Dermis blood vessel endothelial cell (primary cell): ENCODE measurements at regions not wholly inside any gene's neighbourhood (a gene's known extent, or its start where the extent isn't known, plus 50 kb on each side); places are given as distances from the start of the nearest gene placed in this dataset.

Experiments
- DNase-seq: peaks from one replicate; pipeline ENCODE4 v3.0.0; 2010

DNA sequence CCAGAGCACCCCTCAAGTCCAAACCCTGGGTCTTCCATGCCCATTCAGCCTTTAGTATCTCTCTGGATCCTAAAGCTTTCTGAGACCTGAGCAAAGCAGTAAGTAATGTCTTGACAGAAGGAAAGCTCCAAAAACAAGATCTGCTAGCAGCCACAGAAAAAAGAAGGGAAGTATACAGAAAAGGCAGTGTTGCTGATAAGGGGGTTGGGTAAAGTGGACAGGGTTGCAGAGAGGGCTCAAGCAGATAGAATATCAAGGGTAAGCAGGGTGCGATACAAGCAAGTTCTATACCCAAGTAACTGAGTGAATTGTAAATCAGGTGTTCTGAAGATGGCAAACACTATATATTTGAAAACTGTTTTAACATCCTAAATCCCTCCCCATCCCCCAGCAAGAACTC, 113.4 kb upstream of the CARMIL1 start:
- DNase-seq = no peak

DNA sequence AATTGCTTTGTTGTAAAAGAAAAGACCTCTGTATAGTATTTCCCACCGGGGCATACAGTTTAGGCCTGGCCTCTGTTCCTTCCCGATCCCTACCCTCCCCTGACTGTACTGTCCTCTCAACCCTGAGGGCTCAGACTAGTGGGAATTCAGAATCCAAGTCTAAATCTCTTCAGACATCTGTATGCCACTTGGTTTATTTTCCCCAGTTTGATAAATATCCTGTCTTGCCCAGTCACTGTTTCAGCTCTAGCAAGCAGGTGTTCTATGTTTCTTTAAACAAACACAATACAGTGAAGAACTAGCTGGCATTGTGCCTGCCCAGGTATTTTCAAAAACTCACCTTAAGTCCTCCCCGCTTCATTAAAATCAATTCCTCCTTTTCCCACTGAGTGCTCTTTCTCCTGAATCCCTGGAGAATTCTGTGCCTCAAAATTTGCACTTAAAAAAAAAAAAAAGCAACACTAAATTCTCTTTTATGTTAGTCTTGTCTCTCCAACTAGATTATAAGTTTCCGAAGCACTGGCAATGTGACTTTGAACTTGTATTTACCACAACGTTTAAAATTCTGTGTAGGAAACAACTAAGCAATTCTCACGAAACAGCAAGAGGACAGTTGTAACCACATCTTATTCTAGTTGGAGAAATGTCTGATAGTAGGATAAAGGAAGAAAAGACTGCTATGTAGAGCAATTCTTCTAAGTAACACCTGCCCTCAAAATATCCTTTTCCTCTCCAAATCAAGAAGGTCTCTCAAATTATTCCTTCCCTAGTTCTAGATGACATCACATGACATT, 112.0 kb upstream of the CARMIL1 start:
- DNase-seq = no peak

- no peak for DNase-seq
These were observed 111.2 kb upstream of the CARMIL1 start for GRCh38 chr6:25167961-25168360.

DNA sequence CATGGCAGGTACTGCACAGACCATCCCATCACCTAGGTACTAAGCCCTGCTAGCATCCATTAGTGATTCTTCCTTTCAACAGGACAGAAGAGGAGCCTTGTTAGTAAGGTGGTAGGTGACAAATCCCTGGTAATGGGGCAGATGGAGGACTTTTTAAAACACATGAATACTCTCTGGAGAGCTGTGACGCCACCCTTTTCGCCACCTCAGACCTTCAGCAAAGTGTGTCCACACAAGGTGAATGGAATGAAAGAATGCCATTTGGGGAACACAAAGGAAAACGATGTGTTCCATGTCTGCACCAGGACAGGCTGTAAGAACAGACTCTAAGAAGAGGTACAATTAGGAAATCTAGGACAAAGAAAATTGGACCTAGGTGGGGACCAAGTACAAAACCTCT, 110.5 kb upstream of the CARMIL1 start:
- DNase-seq = no peak

DNA sequence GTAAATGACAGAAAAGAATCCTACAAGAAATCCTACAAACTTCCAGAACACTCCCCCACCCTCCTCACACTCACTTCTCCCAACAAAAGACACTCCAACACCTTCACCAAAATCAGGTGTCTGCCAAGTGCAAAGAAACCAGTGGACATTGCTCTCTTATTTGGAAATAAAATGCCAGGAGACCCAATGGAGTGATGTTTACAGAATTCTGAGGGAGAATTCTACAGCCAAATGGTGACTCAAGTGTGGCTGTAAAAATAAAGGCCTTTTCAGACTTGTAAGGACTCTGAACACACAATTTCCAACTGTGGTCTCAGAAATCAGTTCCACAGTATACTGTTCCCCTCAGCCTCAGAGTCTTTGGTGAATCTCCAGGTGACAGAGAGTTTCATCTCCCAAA, 109.6 kb upstream of the CARMIL1 start:
- DNase-seq = no peak

DNA sequence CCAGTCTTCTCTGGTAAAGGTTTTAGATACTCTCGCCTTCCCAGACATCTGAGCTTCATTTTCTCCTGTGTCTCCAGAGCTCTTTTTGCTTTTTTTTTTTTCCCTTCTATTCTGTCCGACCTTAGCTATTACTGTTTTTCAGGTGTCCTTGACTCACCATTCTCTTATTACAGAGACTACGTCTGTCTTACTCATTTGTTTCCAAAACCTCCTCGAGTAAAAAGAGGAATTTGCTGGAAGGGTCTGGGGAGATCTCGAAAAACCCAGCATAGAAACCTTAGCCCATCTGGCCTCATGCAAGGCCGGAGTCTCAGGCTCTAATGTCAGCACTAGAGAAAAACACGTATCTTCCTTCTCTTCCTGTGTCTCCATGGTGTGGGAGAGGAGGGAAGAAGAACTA, 109.2 kb upstream of the CARMIL1 start:
- DNase-seq = no peak

GRCh38 chr6:25170640-25171039, 108.5 kb upstream of the CARMIL1 start:
- no peak for DNase-seq

GRCh38 chr6:25171301-25171700, 107.9 kb upstream of the CARMIL1 start:
- DNase-seq = no peak

DNA sequence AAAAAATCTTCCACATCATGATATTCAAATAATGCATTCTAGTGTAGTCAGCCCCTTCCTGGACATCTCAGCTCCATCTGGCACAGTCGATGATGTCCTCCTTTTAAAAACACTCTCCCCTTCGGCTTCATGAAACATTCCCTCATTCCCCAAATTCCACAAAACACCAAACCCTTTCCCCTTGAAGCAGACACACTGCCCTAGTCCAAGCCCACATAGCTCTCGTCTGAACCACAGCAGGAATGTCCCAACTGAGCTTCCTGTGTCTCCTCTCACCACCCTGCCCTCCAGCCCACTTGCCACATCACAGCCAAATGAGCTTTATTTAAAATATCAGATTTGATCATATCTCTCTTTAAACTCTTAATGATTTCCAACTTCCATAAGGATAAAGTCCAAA, 106.4 kb upstream of the CARMIL1 start:
- no peak for DNase-seq

- DNase-seq = no peak
These were observed 105.9 kb upstream of the CARMIL1 start for GRCh38 chr6:25173246-25173645.

DNA sequence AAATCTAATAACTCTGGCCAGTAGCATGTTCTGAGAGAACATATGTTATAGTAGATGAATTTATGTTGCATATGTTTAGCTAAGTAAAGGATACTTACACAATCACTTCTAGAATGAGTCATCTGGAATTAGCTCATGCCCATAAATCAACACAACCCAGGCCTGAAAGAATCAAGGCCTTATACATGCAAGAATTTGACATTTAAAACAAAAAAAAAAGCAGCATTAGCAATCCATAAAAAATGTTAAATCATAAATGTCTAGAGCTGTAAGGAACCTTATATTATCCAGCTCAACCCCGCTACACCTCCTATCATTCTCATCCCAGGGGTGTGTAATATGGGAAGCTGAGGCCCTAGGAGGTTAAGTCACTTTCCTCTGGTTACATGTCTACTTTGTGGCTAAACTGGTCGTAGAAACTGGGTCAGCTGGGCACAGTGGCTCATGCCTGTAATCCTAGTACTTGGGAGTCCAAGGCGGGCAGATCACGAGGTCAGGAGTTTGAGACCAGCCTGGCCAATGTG, 105.2 kb upstream of the CARMIL1 start:
- peak; percentile 85 for DNase-seq

DNA sequence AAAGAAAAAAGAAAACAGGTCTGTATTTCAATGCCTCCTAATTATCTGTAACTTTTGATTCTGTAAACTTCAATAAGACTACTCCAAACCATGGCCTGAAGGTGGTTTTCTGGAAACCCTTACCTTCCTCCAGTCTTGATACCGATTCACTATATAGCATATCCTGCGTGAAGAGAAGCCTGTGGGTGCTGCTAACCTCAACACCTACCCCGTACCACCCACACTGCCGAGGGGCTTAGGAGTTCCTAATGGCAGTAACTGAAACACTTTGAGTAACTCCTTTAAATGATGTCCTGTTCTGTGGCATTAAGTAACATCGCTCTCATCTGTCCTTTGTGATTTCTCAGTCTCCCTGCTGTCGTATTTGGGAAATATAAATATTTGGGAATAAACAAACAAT, 104.5 kb upstream of the CARMIL1 start:
- DNase-seq = no peak

DNA sequence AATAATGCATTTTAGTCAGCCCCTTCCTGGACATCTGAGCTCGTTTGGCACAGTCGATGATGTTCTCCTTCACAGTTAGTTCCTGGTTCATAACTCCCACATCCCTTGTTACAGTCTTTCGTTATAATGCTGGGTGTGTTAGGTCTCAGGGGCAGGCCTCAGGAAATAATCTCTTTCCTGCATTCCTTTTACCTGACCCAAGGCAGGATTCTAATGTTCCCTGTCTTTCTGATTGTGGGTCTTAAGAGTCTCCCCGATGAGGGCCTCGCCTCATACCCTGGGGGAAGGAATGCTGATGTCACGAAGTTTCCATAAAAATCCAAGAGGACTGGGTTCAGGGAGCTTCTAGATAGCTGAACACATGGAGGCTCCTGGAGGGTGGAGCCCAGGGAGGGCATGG, 104.0 kb upstream of the CARMIL1 start:
- DNase-seq = peak; percentile 58

- DNase-seq = peak; percentile 26
These were observed 103.5 kb upstream of the CARMIL1 start for GRCh38 chr6:25175681-25176080.

- DNase-seq = no peak
These were observed 102.7 kb upstream of the CARMIL1 start for GRCh38 chr6:25176466-25176865.

DNA sequence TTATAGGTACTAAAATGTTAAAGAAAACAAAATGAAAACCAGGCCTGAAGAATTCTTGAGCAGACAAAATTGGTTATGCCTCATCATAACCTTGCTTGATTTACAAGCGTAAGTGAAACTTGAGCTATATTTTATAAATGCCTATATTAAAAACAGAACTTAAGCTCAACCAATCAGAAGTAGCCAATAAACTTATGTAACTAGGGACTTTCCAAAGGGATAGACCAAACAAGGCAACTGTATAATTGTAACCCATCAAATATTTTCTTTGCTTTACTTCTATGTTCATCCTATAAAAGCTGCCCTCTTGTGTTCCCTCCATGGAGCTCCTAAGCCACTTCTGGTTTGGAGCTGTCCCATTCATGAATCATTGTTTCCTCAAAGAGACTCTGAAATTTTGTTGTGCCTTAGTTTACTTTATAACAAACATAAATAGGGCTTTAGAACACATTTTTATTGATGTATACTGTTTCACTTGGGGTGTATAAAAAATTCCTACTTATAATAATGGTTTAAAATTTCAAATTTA, 101.6 kb upstream of the CARMIL1 start:
- DNase-seq = no peak

GRCh38 chr6:25178336-25179035, 100.7 kb upstream of the CARMIL1 start:
- DNase-seq = no peak

- DNase-seq = peak; percentile 80
These were observed 100.0 kb upstream of the CARMIL1 start for GRCh38 chr6:25179051-25179778.

DNA sequence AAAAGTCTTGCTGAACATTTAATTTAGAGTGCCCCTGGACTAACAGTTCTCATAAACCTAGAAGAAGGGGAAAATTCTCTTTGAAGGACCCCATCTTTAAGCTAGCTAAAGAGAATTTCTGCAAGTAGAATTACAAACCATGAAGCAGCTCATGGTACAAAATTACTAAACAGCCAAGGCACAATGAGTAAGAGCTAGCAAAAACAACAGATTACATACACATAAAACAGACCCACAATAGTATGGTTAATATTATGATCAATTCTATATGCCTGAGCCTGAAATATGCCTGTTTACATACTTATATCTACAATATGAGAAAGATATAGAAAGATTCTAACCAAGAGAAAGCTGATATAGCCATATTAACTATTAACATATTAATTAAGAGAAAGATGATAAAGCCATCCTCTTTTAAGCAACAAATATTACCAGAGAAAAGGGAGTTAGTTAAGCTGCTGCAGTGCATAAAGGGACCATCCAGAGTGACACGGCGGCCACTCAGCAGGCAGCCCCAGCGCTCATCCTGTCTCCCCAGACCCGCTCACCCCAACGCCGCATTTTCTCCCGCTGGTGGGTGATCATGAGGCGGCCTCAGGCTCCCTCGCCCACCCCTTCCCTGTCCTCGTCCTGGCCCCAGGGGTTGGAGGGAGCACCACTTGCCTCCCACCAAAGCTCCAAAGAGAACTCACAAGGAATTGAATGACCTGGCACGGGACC, 98.4 kb upstream of the CARMIL1 start:
- no peak for DNase-seq

- DNase-seq = no peak
These were observed 97.8 kb upstream of the CARMIL1 start for GRCh38 chr6:25181350-25181724.

DNA sequence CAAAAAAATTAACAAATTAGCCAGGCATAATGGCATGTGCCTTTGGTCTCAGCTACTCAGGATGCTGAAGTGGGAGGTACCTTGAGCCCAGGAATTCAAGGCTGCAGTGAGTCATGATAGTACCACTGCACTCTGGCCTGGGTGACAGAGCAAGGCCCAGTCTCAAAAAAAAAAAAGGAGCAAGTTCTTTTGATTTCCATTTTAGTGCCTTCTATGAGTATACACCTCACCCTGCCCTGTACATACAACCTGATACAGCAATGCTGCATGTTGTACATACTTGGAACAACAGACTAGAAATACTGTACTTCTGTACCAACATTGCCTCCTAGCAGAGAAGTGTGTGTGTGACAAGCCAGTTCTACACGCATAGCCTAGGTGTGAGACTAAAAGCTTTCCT, 97.3 kb upstream of the CARMIL1 start:
- no peak for DNase-seq

GRCh38 chr6:25186919-25187318, 92.3 kb upstream of the CARMIL1 start:
- no peak for DNase-seq

GRCh38 chr6:25188232-25188631, 90.9 kb upstream of the CARMIL1 start:
- no peak for DNase-seq
